ENCODE measurements at regions not wholly inside any gene's neighbourhood (a gene's known extent, or its start where the extent isn't known, plus 50 kb on each side); places are given as distances from the start of the nearest gene placed in this dataset.

GRCh38 chr6:119661628-119662027 is 312.1 kb upstream of the MAN1A1 start:
- Histone ChIP-seq H3K4me3 (ENCODE audit: control insufficient read depth in 2 of 3, extremely low read depth in 1 of 3, insufficient read depth in 2 of 3, low read depth in 1 of 3, low read length in 3 of 3) (no peak overlapping the region), H3K4me1 (ENCODE audit: control insufficient read depth, extremely low read depth, insufficient read depth, low read length) (no peaks in the 10 kb centered on the region), H2AFZ (ENCODE audit: control insufficient read depth, low read length) (no peak overlapping the region), H3K79me2 (ENCODE audit: control insufficient read depth, insufficient read depth, low read length) (no peaks in the 10 kb centered on the region), H3K9me3 (ENCODE audit: control insufficient read depth, low read depth, low read length) (no peaks in the 10 kb centered on the region), H4K20me1 (ENCODE audit: control insufficient read depth, extremely low read depth, insufficient read depth, low read length) (no peaks in the 10 kb centered on the region), H3K9ac (ENCODE audit: control insufficient read depth, extremely low read depth, insufficient read depth, low read length) (no peak overlapping the region), H3K4me2 (ENCODE audit: control insufficient read depth, extremely low read depth, insufficient read depth, low read depth, low read length) (no peak overlapping the region), H3K27ac (ENCODE audit: control insufficient read depth, insufficient read depth, low read length) (no peak overlapping the region), H3K36me3 (ENCODE audit: control insufficient read depth in 2 of 2, extremely low read depth in 1 of 2, insufficient read depth in 2 of 2, low read length in 2 of 2) (no peaks in the 10 kb centered on the region), H3K9me1 (ENCODE audit: control insufficient read depth, extremely low read depth, insufficient read depth, low read length) (no peaks in the 10 kb centered on the region), H3K27me3 (ENCODE audit: control insufficient read depth, extremely low read depth, insufficient read depth, low read length) (no peaks in the 10 kb centered on the region)
- TF ChIP-seq EZH2 (IDR thresholded peaks at IDR 0.05; ENCODE audit: low read length) = no peak
- TF ChIP-seq CTCF (optimal IDR thresholded peaks at IDR 0.05 in 1 of 3, IDR thresholded peaks at IDR 0.05 in 1 of 3, conservative IDR thresholded peaks at IDR 0.05 in 1 of 3; ENCODE audit: extremely low read depth in 1 of 3, insufficient read depth in 2 of 3, low read length in 3 of 3) = no peak
- dilution Hi-C loops (cut with MboI; ENCODE audit: extremely low pct_ligation_motif_present, low sequenced_read_pairs) = no loop called here
- DNase-seq (ENCODE audit: low read depth, low spot score) (no peak), FAIRE-seq (no peak)

GRCh38 chr6:119661078-119661477 is 311.5 kb upstream of the MAN1A1 start:
- no peak for FAIRE-seq
- Histone ChIP-seq H3K27ac (ENCODE audit: control insufficient read depth, insufficient read depth, low read length) (no peak overlapping the region), H3K36me3 (ENCODE audit: control insufficient read depth in 2 of 2, extremely low read depth in 1 of 2, insufficient read depth in 2 of 2, low read length in 2 of 2) (no peaks in the 10 kb centered on the region), H3K9ac (ENCODE audit: control insufficient read depth, extremely low read depth, insufficient read depth, low read length) (no peak overlapping the region), H3K79me2 (ENCODE audit: control insufficient read depth, insufficient read depth, low read length) (no peaks in the 10 kb centered on the region), H3K9me3 (ENCODE audit: control insufficient read depth, low read depth, low read length) (no peaks in the 10 kb centered on the region), H2AFZ (ENCODE audit: control insufficient read depth, low read length) (no peak overlapping the region), H3K4me1 (ENCODE audit: control insufficient read depth, extremely low read depth, insufficient read depth, low read length) (no peaks in the 10 kb centered on the region), H3K4me3 (ENCODE audit: control insufficient read depth in 2 of 3, extremely low read depth in 1 of 3, insufficient read depth in 2 of 3, low read depth in 1 of 3, low read length in 3 of 3) (no peak overlapping the region), H3K9me1 (ENCODE audit: control insufficient read depth, extremely low read depth, insufficient read depth, low read length) (no peaks in the 10 kb centered on the region), H3K27me3 (ENCODE audit: control insufficient read depth, extremely low read depth, insufficient read depth, low read length) (no peaks in the 10 kb centered on the region), H3K4me2 (ENCODE audit: control insufficient read depth, extremely low read depth, insufficient read depth, low read depth, low read length) (no peak overlapping the region), H4K20me1 (ENCODE audit: control insufficient read depth, extremely low read depth, insufficient read depth, low read length) (no peaks in the 10 kb centered on the region)
- TF ChIP-seq EZH2 (IDR thresholded peaks at IDR 0.05; ENCODE audit: low read length) = no peak
- TF ChIP-seq CTCF (optimal IDR thresholded peaks at IDR 0.05 in 1 of 3, IDR thresholded peaks at IDR 0.05 in 1 of 3, conservative IDR thresholded peaks at IDR 0.05 in 1 of 3; ENCODE audit: extremely low read depth in 1 of 3, insufficient read depth in 2 of 3, low read length in 3 of 3) = no peak
- dilution Hi-C loops (cut with MboI; ENCODE audit: extremely low pct_ligation_motif_present, low sequenced_read_pairs) = no loop called here
- no peak for DNase-seq (ENCODE audit: low read depth, low spot score)

All from keratinocyte (primary cell).